ENCODE measurements at regions not wholly inside any gene's neighbourhood (a gene's known extent, or its start where the extent isn't known, plus 50 kb on each side); places are given as distances from the start of the nearest gene placed in this dataset.

DNA sequence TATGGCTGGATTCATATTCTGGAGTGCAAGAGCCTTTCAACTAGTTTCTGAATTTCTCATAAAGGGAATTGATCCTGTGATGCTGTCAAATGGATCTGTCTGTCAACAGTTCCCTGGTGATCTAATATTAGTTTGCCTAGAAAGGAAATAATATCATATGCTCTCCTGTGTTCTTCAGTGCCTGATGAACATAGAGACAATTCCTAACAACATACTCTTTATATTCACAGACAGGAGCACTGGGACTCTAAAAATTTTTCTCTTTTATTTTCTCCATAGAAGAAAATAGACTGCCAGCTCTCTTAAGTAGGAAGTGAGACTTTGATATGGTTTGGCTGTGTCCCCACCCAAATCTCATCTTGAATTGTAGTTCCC lies 259.7 kb downstream of the TMX3 start:
- Mint-ChIP-seq H3K9me3 (ENCODE audit: unreplicated experiment) (peaks cover 1% of the 10 kb centered on the region), H3K27me3 (ENCODE audit: unreplicated experiment) (no peaks in the 10 kb centered on the region), H3K27ac (ENCODE audit: unreplicated experiment) (no peak overlapping the region), H3K4me1 (ENCODE audit: low read depth, unreplicated experiment) (peaks cover 14% of the 10 kb centered on the region), H3K36me3 (ENCODE audit: unreplicated experiment) (no peaks in the 10 kb centered on the region), H3K4me3 (ENCODE audit: unreplicated experiment) (no peak overlapping the region)
- no peak for DNase-seq
- TF ChIP-seq, protein P1, sequence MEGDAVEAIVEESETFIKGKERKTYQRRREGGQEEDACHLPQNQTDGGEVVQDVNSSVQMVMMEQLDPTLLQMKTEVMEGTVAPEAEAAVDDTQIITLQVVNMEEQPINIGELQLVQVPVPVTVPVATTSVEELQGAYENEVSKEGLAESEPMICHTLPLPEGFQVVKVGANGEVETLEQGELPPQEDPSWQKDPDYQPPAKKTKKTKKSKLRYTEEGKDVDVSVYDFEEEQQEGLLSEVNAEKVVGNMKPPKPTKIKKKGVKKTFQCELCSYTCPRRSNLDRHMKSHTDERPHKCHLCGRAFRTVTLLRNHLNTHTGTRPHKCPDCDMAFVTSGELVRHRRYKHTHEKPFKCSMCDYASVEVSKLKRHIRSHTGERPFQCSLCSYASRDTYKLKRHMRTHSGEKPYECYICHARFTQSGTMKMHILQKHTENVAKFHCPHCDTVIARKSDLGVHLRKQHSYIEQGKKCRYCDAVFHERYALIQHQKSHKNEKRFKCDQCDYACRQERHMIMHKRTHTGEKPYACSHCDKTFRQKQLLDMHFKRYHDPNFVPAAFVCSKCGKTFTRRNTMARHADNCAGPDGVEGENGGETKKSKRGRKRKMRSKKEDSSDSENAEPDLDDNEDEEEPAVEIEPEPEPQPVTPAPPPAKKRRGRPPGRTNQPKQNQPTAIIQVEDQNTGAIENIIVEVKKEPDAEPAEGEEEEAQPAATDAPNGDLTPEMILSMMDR (IDR thresholded peaks at IDR 0.05; ENCODE audit: partially characterized antibody, unreplicated experiment), result no peak

DNA sequence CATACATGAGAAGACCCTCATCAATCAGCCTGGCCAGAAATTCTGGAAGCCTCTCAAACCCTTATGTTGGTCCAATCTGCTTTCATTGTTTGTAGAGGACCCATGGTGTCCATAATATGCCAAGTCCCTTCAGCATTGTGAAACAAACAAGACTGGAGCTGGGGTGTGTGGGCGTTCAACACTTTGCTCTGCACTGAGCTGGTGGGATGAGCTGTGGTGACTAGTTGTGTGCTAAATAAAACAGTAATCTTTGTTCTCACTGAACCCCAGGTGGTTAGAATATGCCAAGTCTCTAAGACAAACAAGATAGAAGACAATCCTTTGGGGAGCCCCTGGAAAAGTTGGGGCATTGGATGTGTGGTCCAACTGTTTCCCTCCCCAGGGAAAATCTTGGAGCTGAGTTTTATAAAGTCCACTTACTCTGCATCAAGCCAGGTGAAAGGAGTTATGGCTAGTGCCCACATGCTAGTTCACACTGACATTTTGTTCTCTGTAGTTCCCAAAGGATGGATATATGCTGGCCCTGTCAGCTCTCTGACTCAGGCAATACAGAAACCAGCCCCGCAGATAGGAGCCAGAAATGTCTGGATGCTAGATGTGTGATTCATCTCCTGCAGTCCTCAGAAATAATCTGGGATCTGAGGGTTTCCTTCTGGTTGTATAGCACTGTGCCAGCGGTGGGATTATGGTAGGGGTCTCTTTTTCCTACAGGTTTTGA lies 260.2 kb downstream of the TMX3 start:
- H3K27ac Mint-ChIP-seq (ENCODE audit: unreplicated experiment), result no peak overlapping the region
- H3K9me3 Mint-ChIP-seq (ENCODE audit: unreplicated experiment), result peaks cover 1% of the 10 kb centered on the region
- no peaks in the 10 kb centered on the region for H3K36me3 Mint-ChIP-seq (ENCODE audit: unreplicated experiment)
- TF ChIP-seq, protein P1 (IDR thresholded peaks at IDR 0.05; ENCODE audit: partially characterized antibody, unreplicated experiment), result no peak
- H3K4me3 Mint-ChIP-seq (ENCODE audit: unreplicated experiment), result no peak overlapping the region
- no peak for DNase-seq
- H3K4me1 Mint-ChIP-seq (ENCODE audit: low read depth, unreplicated experiment), result peaks cover 13% of the 10 kb centered on the region
- no peaks in the 10 kb centered on the region for H3K27me3 Mint-ChIP-seq (ENCODE audit: unreplicated experiment)

DNA sequence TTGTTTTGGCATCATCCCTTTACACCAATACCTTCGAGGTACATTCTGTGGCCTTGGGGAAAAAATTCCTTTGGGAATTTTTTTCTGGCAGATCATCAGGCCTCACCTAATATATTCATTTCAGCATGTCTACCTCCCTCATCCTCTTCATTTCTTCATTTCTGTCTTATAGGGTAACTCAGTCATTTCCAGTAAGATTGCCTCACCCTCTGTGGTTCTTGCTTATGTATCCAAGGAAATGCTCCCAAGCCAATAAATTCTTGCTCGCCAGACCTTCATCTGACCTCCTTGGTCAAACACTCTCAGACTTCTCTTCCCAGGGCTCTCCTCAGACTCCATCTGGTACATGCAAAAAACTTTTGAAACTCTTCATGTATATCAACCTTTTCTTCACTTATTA lies 265.6 kb downstream of the TMX3 start:
- no peak for DNase-seq
- Mint-ChIP-seq H3K36me3 (ENCODE audit: unreplicated experiment) (no peaks in the 10 kb centered on the region), H3K4me3 (ENCODE audit: unreplicated experiment) (no peak overlapping the region), H3K27ac (ENCODE audit: unreplicated experiment) (no peak overlapping the region), H3K4me1 (ENCODE audit: low read depth, unreplicated experiment) (peaks cover 14% of the 10 kb centered on the region), H3K27me3 (ENCODE audit: unreplicated experiment) (peaks cover 3% of the 10 kb centered on the region), H3K9me3 (ENCODE audit: unreplicated experiment) (peaks cover 3% of the 10 kb centered on the region)
- TF ChIP-seq, protein P1 (IDR thresholded peaks at IDR 0.05; ENCODE audit: partially characterized antibody, unreplicated experiment), result no peak

DNA sequence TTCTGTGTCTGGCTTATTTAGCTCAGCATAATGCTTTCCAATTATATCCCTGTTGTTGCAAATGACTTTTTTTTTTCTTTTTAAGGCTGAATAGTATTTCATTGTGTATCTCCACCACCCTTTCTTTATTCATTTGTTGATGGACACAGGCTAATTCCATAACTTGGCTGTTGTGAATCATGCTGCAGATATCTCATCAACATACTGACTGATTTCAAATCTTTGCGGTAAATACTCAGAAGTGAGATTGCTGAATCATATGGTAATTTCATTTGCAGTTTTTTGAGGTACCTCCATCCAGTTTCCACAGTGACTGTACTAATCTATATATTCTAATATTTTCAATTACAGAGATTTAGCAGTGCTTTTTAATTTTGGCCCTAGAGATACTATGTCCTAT lies 266.2 kb downstream of the TMX3 start:
- H3K4me1 Mint-ChIP-seq (ENCODE audit: low read depth, unreplicated experiment), result peaks cover 14% of the 10 kb centered on the region
- H3K9me3 Mint-ChIP-seq (ENCODE audit: unreplicated experiment), result peaks cover 3% of the 10 kb centered on the region
- peaks cover 3% of the 10 kb centered on the region for H3K27me3 Mint-ChIP-seq (ENCODE audit: unreplicated experiment)
- TF ChIP-seq, protein P1 (IDR thresholded peaks at IDR 0.05; ENCODE audit: partially characterized antibody, unreplicated experiment), result no peak
- no peak for DNase-seq
- no peak overlapping the region for H3K27ac Mint-ChIP-seq (ENCODE audit: unreplicated experiment)
- no peak overlapping the region for H3K4me3 Mint-ChIP-seq (ENCODE audit: unreplicated experiment)
- H3K36me3 Mint-ChIP-seq (ENCODE audit: unreplicated experiment), result no peaks in the 10 kb centered on the region

DNA sequence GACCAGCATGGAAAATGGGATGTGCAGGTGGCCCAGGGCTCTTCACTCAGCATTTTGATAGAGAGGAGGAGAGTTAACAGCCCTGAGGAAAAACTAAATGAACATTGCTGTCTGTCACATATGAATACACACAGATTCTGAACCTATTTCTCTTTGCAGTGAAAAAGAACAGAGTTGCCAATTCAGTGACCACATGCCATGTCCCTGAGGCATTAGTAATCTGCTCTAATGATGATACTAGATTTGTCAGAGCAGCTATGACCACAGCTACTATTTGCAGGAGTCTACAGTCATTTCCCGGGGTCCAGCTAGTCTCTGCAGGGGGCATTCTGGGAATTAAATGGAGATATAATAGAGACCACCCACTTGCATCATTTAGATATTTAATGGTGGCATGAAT lies 267.6 kb downstream of the TMX3 start:
- H3K4me3 Mint-ChIP-seq (ENCODE audit: unreplicated experiment), result no peak overlapping the region
- TF ChIP-seq, protein P1 (IDR thresholded peaks at IDR 0.05; ENCODE audit: partially characterized antibody, unreplicated experiment), result no peak
- H3K36me3 Mint-ChIP-seq (ENCODE audit: unreplicated experiment), result no peaks in the 10 kb centered on the region
- no peak for DNase-seq
- peaks cover 3% of the 10 kb centered on the region for H3K9me3 Mint-ChIP-seq (ENCODE audit: unreplicated experiment)
- peaks cover 14% of the 10 kb centered on the region for H3K4me1 Mint-ChIP-seq (ENCODE audit: low read depth, unreplicated experiment)
- no peak overlapping the region for H3K27ac Mint-ChIP-seq (ENCODE audit: unreplicated experiment)
- H3K27me3 Mint-ChIP-seq (ENCODE audit: unreplicated experiment), result peaks cover 3% of the 10 kb centered on the region

Data from glutamatergic neuron (in vitro differentiated cells).